Endothelial cell of umbilical vein (primary cell): ENCODE measurements at regions not wholly inside any gene's neighbourhood (a gene's known extent, or its start where the extent isn't known, plus 50 kb on each side); places are given as distances from the start of the nearest gene placed in this dataset.

Source experiments
- BruUV-seq: library from RNA; stranded (reverse); fragments of 400-500 nt; replicated peaks from 2 replicates; lab custom pipeline; 2021; lab: Mats Ljungman, UMichigan
- CTCF ChIA-PET: fragments of 300-600, 350-600 bp; sonication (Branson Sonifier 250); formaldehyde crosslinking; loops from one replicate; lab custom pipeline; 2021; ENCODE audit warnings: antibody characterized with exemption, inconsistent platforms; lab: Charles Lee
- POLR2A ChIA-PET: fragments of 300-600, 350-600 bp; sonication (Branson Sonifier 250); formaldehyde crosslinking; loops from one replicate; lab custom pipeline; 2021; ENCODE audit warnings: antibody characterized with exemption, inconsistent platforms; lab: Charles Lee
- DNase-seq: peaks from one replicate; pipeline ENCODE4 v3.0.0-alpha.2; 2011; ENCODE audit warnings: low read depth, low spot score
- FAIRE-seq: peaks from 2 replicates; lab custom pipeline; 2011; peaks lifted over from hg19 to GRCh38; lab: Jason Lieb, UNC
- H2AFZ ChIP-seq: 2 replicates; pipeline ENCODE4 v1.6.0; 2012; ENCODE audit warnings: low read depth, low read length, control low read depth, inconsistent platforms
- H3K27ac ChIP-seq: 2 replicates; pipeline ENCODE4 v1.5.1; 2011; ENCODE audit warnings: low read depth, mild to moderate bottlenecking, control low read depth, low read length, moderate library complexity; ENCODE audit not compliant: insufficient read depth
- H3K27me3 ChIP-seq, 2 experiments: 2 replicates each; pipeline versions ENCODE4 v1.6.0 to v1.6.1; 2011; ENCODE audit warnings: low read length in 2 of 2, mixed read lengths in 1 of 2; ENCODE audit not compliant: control insufficient read depth in 2 of 2, insufficient read depth in 2 of 2
- H3K36me3 ChIP-seq, 2 experiments: 2 replicates in 1 of 2; 3 replicates in 1 of 2; pipeline ENCODE4 v1.5.1; 2011; ENCODE audit warnings: low read length in 2 of 2, mild to moderate bottlenecking in 1 of 2, moderate library complexity in 1 of 2; ENCODE audit not compliant: control insufficient read depth in 2 of 2, insufficient read depth in 2 of 2; ENCODE audit errors: extremely low read depth in 1 of 2
- H3K4me1 ChIP-seq: 3 replicates; pipeline ENCODE4 v1.5.1; 2011; ENCODE audit warnings: mild to moderate bottlenecking, low read length; ENCODE audit not compliant: control insufficient read depth, insufficient read depth; ENCODE audit errors: extremely low read depth
- H3K4me2 ChIP-seq: 2 replicates; pipeline ENCODE4 v1.6.1; 2011; ENCODE audit warnings: low read length, control low read depth, mixed read lengths; ENCODE audit not compliant: insufficient read depth
- H3K4me3 ChIP-seq, 3 experiments: fragments of 200-600 bp in 1 of 3; sonication (generic), shearing (Covaris generic) in 1 of 3; replicated peaks in 1 of 3; 2 replicates each; pipeline ENCODE4 v1.5.1; 2011 to 2016; ENCODE audit warnings: control low read depth in 3 of 3, low read length in 3 of 3, mild to moderate bottlenecking in 2 of 3, inconsistent platforms in 1 of 3, low read depth in 1 of 3, moderate library complexity in 1 of 3; ENCODE audit not compliant: insufficient read depth in 1 of 3
- H3K79me2 ChIP-seq: 2 replicates; pipeline ENCODE4 v1.6.0; 2012; ENCODE audit warnings: low read length, inconsistent platforms; ENCODE audit not compliant: control insufficient read depth, insufficient read depth
- H3K9ac ChIP-seq: replicated peaks from 2 replicates; pipeline ENCODE3; 2011; ENCODE audit warnings: low read length, control low read depth; ENCODE audit not compliant: insufficient read depth; ENCODE audit errors: extremely low read depth
- H3K9me1 ChIP-seq: replicated peaks from 3 replicates; pipeline ENCODE4 v1.6.0; 2011; ENCODE audit warnings: mild to moderate bottlenecking, low read length; ENCODE audit not compliant: control insufficient read depth, insufficient read depth; ENCODE audit errors: extremely low read depth
- H3K9me3 ChIP-seq: replicated peaks from 2 replicates; pipeline ENCODE4 v1.5.1; 2012; ENCODE audit warnings: low read length, inconsistent platforms; ENCODE audit not compliant: control insufficient read depth, insufficient read depth
- H4K20me1 ChIP-seq: replicated peaks from 2 replicates; pipeline ENCODE3; 2011; ENCODE audit warnings: mild to moderate bottlenecking, low read length; ENCODE audit not compliant: control insufficient read depth, insufficient read depth; ENCODE audit errors: extremely low read depth
- EZH2 ChIP-seq: IDR thresholded peaks from 2 replicates; pipeline ENCODE4 v1.6.1; 2012; ENCODE audit warnings: borderline replicate concordance, low read depth, mild to moderate bottlenecking, moderate library complexity, low read length, inconsistent platforms; ENCODE audit not compliant: severe bottlenecking
- FOS ChIP-seq: IDR thresholded peaks from 2 replicates; pipeline ENCODE4 v1.6.1; 2011; ENCODE audit warnings: mild to moderate bottlenecking, low read length, moderate library complexity, borderline replicate concordance; ENCODE audit not compliant: insufficient read depth
- GATA2 ChIP-seq: IDR thresholded peaks from 2 replicates; pipeline ENCODE4 v1.7.0; 2011; ENCODE audit warnings: low read depth, mild to moderate bottlenecking, moderate library complexity, mixed read lengths, low read length; ENCODE audit not compliant: insufficient read length, insufficient read depth
- JUN ChIP-seq: IDR thresholded peaks from 2 replicates; pipeline ENCODE4 v1.6.1; 2011; ENCODE audit warnings: borderline replicate concordance, low read depth; ENCODE audit not compliant: insufficient read length, insufficient read depth
- MYC ChIP-seq: IDR thresholded peaks from one replicate; pipeline ENCODE4 v1.6.1; 2011; ENCODE audit warnings: mild to moderate bottlenecking, low read depth, low read length
- POLR2A ChIP-seq: IDR thresholded peaks from 2 replicates; pipeline ENCODE4 v1.6.1; 2012; ENCODE audit warnings: low read depth, mild to moderate bottlenecking, control low read depth, low read length
- POLR2AphosphoS5 ChIP-seq: IDR thresholded peaks from 2 replicates; pipeline ENCODE4 v1.6.1; 2012; ENCODE audit warnings: low read depth, mild to moderate bottlenecking, control low read depth, low read length, moderate library complexity; ENCODE audit not compliant: insufficient read depth
- dilution Hi-C: fragments of 300-500 bp; cut with MboI; formaldehyde crosslinking; loops from one replicate; pipeline ENCODE4 v1.15.0; 2019; ENCODE audit warnings: low sequenced_read_pairs; ENCODE audit not compliant: extremely low pct_ligation_motif_present
- intact Hi-C: fragments of 100-400 bp; cut with micrococcal nuclease; formaldehyde crosslinking; loops from one replicate; pipeline ENCODE4 v1.10.0; 2022
- TF ChIP-seq, protein P1 (sequence below), 2 donors: IDR thresholded peaks; 1 replicate in 1 of 2; 2 replicates in 1 of 2; pipeline ENCODE4 v1.5.1; 2011; ENCODE audit warnings: low read length in 2 of 2, mild to moderate bottlenecking in 2 of 2, moderate library complexity in 2 of 2, control low read depth in 1 of 2, inconsistent platforms in 1 of 2, low read depth in 1 of 2; ENCODE audit not compliant: insufficient read depth in 1 of 2; ENCODE audit errors: extremely low read depth in 1 of 2
- TF ChIP-seq, protein P2 (sequence below): IDR thresholded peaks from 2 replicates; pipeline ENCODE4 v1.6.1; 2011; ENCODE audit not compliant: insufficient read depth, insufficient read length

DNA sequence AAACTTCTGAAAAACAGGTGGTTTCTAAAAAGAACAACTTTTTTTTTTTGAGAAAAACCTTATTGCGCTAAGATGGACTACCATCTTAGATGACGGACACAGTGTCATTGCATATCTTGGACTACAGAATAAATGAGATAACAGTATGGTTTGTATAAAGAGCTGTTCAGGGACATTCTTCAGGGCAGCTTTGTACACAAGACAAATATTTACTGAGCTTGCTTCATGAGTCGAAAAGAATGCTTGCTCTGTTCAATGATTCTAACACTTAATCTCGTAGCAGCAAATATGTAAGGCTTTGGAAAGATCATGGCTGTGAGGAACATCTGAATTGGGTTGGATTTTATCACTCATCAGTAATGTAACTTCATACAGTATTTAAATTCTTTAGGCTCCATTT is 282.5 kb upstream of the CWC22 start:
- DNase-seq, result no peak
- Histone ChIP-seq H3K9me1 (no peaks in the 10 kb centered on the region), H4K20me1 (no peaks in the 10 kb centered on the region), H3K36me3 (no peaks in the 10 kb centered on the region), H3K9me3 (no peaks in the 10 kb centered on the region), H3K4me2 (no peak overlapping the region), H2AFZ (no peak overlapping the region), H3K4me3 (no peak overlapping the region), H3K9ac (no peak overlapping the region), H3K79me2 (no peaks in the 10 kb centered on the region), H3K4me1 (no peaks in the 10 kb centered on the region), H3K27ac (no peak overlapping the region), H3K27me3 (no peaks in the 10 kb centered on the region)
- dilution Hi-C loops, result no loop called here
- intact Hi-C loops, result no loop called here
- ChIA-PET CTCF (no interaction called here), POLR2A (no interaction called here)
- TF ChIP-seq, protein P1, sequence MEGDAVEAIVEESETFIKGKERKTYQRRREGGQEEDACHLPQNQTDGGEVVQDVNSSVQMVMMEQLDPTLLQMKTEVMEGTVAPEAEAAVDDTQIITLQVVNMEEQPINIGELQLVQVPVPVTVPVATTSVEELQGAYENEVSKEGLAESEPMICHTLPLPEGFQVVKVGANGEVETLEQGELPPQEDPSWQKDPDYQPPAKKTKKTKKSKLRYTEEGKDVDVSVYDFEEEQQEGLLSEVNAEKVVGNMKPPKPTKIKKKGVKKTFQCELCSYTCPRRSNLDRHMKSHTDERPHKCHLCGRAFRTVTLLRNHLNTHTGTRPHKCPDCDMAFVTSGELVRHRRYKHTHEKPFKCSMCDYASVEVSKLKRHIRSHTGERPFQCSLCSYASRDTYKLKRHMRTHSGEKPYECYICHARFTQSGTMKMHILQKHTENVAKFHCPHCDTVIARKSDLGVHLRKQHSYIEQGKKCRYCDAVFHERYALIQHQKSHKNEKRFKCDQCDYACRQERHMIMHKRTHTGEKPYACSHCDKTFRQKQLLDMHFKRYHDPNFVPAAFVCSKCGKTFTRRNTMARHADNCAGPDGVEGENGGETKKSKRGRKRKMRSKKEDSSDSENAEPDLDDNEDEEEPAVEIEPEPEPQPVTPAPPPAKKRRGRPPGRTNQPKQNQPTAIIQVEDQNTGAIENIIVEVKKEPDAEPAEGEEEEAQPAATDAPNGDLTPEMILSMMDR (IDR thresholded peaks at IDR 0.05; ENCODE audit: extremely low read depth in 1 of 2, insufficient read depth in 1 of 2, low read depth in 1 of 2, low read length in 2 of 2), result no peak
- TF ChIP-seq FOS (no peak), POLR2AphosphoS5 (no peak), EZH2 (no peak), POLR2A (no peak)
- TF ChIP-seq, protein P2, sequence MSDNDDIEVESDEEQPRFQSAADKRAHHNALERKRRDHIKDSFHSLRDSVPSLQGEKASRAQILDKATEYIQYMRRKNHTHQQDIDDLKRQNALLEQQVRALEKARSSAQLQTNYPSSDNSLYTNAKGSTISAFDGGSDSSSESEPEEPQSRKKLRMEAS, result no peak
- FAIRE-seq, result no peak
- no TSS peak for BruUV-seq

DNA sequence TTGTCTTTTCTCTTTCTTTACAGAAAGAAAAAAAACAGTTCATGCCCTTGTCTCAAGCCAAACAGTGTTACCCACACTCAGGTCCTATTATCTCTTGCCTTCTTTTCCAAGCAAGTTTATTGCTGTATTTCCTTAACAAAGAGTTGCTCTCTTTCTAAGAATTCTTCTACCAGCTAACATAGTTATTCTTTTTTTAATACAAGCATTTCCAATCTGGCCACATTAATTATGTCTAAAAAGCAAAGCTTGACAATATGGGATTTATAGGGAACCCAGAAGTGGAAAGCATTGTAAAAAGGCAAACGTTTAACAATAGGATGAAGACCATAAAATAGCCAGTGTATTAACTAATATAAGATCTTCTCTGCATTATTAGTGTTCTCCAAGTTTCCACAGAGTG is 272.5 kb upstream of the CWC22 start:
- Histone ChIP-seq H2AFZ (no peak overlapping the region), H3K9me1 (peaks cover 2% of the 10 kb centered on the region), H3K4me2 (no peak overlapping the region), H3K27me3 (no peaks in the 10 kb centered on the region), H3K9ac (no peak overlapping the region), H4K20me1 (no peaks in the 10 kb centered on the region), H3K4me3 (no peak overlapping the region), H3K4me1 (no peaks in the 10 kb centered on the region), H3K27ac (no peak overlapping the region), H3K9me3 (no peaks in the 10 kb centered on the region), H3K36me3 (no peaks in the 10 kb centered on the region), H3K79me2 (no peaks in the 10 kb centered on the region)
- DNase-seq (no peak), FAIRE-seq (no peak)
- intact Hi-C loops, result no loop called here
- POLR2A ChIA-PET, result no interaction called here
- dilution Hi-C loops, result no loop called here
- BruUV-seq, result no TSS peak
- TF ChIP-seq EZH2, result no peak
- TF ChIP-seq POLR2A, result no peak
- TF ChIP-seq POLR2AphosphoS5, result no peak
- TF ChIP-seq, protein P1 (IDR thresholded peaks at IDR 0.05; ENCODE audit: extremely low read depth in 1 of 2, insufficient read depth in 1 of 2, low read depth in 1 of 2, low read length in 2 of 2), result no peak
- no peak for TF ChIP-seq MYC
- no peak for TF ChIP-seq JUN
- TF ChIP-seq FOS, result no peak
- TF ChIP-seq GATA2, result no peak
- TF ChIP-seq, protein P2, result no peak
- CTCF ChIA-PET, result no interaction called here
